ENCODE measurements at regions not wholly inside any gene's neighbourhood (a gene's known extent, or its start where the extent isn't known, plus 50 kb on each side); places are given as distances from the start of the nearest gene placed in this dataset.

DNA sequence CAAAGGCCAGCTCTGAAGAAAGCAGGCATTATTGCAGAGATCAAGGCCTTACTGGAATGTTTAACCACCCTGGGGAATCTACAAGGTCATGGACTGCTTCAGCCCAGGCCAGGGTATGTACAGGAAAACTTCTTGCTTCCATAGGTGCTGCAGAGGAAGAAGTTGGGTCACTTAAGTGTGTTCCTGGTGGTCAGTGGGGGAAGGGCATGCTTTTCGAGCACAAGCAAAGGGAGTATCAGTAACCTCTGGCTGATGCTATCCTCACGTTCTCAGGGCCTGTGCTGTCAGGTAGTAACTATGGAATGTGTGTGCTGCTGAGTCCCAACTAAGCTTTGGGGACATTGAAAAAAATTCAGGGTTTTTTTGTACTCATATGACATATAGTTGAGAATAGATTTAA lies 234.0 kb upstream of the SP4 start:
- Histone ChIP-seq H3K36me3 (ENCODE audit: control insufficient read depth in 1 of 2, insufficient read depth in 2 of 2, low read length in 2 of 2) (no peaks in the 10 kb centered on the region), H3K4me1 (ENCODE audit: control insufficient read depth in 1 of 2, insufficient read depth in 2 of 2, low read length in 2 of 2) (no peaks in the 10 kb centered on the region), H3K27me3 (ENCODE audit: low read depth, low read length) (no peaks in the 10 kb centered on the region), H3K4me3 (ENCODE audit: low read depth in 1 of 2, low read length in 2 of 2) (no peak overlapping the region), H3K9me3 (ENCODE audit: control insufficient read depth in 1 of 2, low read length in 2 of 2) (no peaks in the 10 kb centered on the region), H3K27ac (ENCODE audit: low read length) (no peak overlapping the region)

DNA sequence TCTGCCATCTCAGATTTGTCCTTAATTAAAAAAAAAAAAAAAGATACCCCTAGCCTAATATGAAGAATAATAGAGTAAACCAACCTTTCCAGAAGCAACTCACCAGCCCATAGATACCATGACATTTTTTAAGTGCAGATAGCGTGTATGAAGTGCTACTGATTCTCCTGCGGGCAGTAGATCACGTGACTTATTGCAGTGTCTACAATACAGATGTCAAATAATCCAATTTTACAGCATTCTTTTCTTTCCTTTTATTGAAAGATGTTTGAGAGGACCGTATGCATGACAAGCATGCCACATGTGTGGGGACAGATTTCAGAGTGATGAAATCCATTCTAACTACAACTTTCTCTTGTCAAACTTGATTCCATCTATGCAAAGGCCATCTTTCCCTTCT lies 232.9 kb upstream of the SP4 start:
- no peaks in the 10 kb centered on the region for H3K4me1 ChIP-seq (ENCODE audit: control insufficient read depth in 1 of 2, insufficient read depth in 2 of 2, low read length in 2 of 2)

DNA sequence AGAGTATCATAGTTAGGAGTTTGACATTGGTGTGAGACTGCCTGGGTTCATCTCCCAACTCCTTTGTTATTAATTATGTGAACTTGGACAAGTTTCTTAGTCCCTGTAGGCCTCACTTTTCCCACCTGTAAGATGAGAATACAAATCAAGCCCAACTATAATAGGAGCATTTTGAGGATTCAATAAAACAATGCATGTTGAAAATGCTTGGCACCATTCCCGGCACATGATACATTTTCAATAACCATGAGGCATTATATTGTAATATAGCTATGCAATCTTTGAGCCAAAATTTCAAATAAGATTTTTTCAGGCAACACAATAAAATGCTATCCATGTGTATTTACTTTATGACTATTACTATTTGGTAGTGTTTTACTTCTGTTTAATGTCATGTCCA lies 229.0 kb upstream of the SP4 start:
- Histone ChIP-seq H3K4me3 (ENCODE audit: low read depth in 1 of 2, low read length in 2 of 2) (no peak overlapping the region), H3K36me3 (ENCODE audit: control insufficient read depth in 1 of 2, insufficient read depth in 2 of 2, low read length in 2 of 2) (no peaks in the 10 kb centered on the region), H3K27me3 (ENCODE audit: low read depth, low read length) (no peaks in the 10 kb centered on the region), H3K9me3 (ENCODE audit: control insufficient read depth in 1 of 2, low read length in 2 of 2) (no peaks in the 10 kb centered on the region), H3K4me1 (ENCODE audit: control insufficient read depth in 1 of 2, insufficient read depth in 2 of 2, low read length in 2 of 2) (no peaks in the 10 kb centered on the region), H3K27ac (ENCODE audit: low read length) (no peak overlapping the region)

More for the DNA sequence above, 232.9 kb upstream of the SP4 start:
- Histone ChIP-seq H3K27me3 (ENCODE audit: low read depth, low read length) (no peaks in the 10 kb centered on the region), H3K4me3 (ENCODE audit: low read depth in 1 of 2, low read length in 2 of 2) (no peak overlapping the region), H3K27ac (ENCODE audit: low read length) (no peak overlapping the region), H3K9me3 (ENCODE audit: control insufficient read depth in 1 of 2, low read length in 2 of 2) (no peaks in the 10 kb centered on the region), H3K36me3 (ENCODE audit: control insufficient read depth in 1 of 2, insufficient read depth in 2 of 2, low read length in 2 of 2) (no peaks in the 10 kb centered on the region)

DNA sequence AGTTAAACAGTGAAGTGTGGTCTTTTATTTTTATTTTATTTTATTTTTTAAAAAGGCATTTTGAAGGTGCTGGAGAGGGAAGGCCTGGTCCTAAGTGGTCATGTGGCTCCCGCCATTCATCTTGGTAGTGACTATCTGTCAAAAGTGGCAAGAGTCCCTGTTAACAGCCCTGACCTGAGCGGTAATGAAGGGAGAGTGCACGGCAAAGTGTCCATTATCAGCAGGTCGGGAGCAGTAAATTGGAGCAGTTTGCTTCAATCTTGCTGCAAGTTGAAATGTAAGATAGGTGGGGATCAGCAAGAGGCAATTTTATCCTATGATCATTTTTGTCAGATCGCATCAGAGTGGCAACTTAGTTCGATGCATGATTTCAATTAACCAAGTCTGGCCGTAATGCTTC lies 227.4 kb upstream of the SP4 start:
- no peak overlapping the region for H3K4me3 ChIP-seq (ENCODE audit: low read depth in 1 of 2, low read length in 2 of 2)
- no peaks in the 10 kb centered on the region for H3K27me3 ChIP-seq (ENCODE audit: low read depth, low read length)
- no peaks in the 10 kb centered on the region for H3K36me3 ChIP-seq (ENCODE audit: control insufficient read depth in 1 of 2, insufficient read depth in 2 of 2, low read length in 2 of 2)
- H3K27ac ChIP-seq (ENCODE audit: low read length) = no peak overlapping the region
- no peaks in the 10 kb centered on the region for H3K9me3 ChIP-seq (ENCODE audit: control insufficient read depth in 1 of 2, low read length in 2 of 2)
- no peaks in the 10 kb centered on the region for H3K4me1 ChIP-seq (ENCODE audit: control insufficient read depth in 1 of 2, insufficient read depth in 2 of 2, low read length in 2 of 2)

DNA sequence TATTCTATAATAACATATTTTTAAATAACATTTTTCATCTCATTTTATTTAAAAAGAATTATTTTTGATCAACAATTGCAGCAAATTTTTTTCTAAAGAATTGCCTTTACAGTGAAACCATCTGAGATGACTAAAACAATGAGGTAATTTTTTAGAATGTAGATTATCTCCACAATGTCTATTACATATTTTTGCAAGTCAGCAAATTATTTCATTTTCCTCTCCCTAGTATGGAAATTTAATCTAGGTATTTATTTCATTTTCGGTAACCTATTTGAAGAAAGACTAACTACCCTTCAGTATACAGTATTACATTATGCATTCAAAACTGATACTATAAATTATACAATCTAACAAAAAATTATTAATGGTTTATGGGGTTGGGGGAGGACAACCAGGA lies 213.2 kb upstream of the SP4 start:
- H3K4me3 ChIP-seq (ENCODE audit: low read depth in 1 of 2, low read length in 2 of 2) = no peak overlapping the region
- H3K27me3 ChIP-seq (ENCODE audit: low read depth, low read length) = no peaks in the 10 kb centered on the region
- no peak overlapping the region for H3K27ac ChIP-seq (ENCODE audit: low read length)
- no peaks in the 10 kb centered on the region for H3K36me3 ChIP-seq (ENCODE audit: control insufficient read depth in 1 of 2, insufficient read depth in 2 of 2, low read length in 2 of 2)
- no peaks in the 10 kb centered on the region for H3K4me1 ChIP-seq (ENCODE audit: control insufficient read depth in 1 of 2, insufficient read depth in 2 of 2, low read length in 2 of 2)
- no peaks in the 10 kb centered on the region for H3K9me3 ChIP-seq (ENCODE audit: control insufficient read depth in 1 of 2, low read length in 2 of 2)

DNA sequence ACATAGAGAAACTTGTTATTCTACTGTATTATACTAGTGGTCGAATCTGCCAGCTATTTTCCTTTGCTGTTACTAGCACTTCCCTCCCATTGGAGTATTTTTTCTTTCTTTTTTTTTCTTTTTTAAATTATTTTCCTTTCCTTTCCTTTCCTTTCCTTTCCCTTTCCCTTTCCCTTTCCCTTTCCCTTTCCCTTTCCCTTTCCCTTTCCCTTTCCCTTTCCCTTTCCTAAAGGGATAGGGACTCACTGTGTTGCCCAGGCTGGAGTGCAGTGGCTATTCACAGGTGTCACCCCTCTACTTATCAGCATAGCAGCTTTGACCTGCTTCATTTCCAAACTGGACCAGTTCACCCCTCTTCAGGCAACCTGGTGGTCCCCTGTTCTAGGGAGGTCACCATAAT lies 212.6 kb upstream of the SP4 start:
- Histone ChIP-seq H3K27me3 (ENCODE audit: low read depth, low read length) (no peaks in the 10 kb centered on the region), H3K27ac (ENCODE audit: low read length) (no peak overlapping the region), H3K4me3 (ENCODE audit: low read depth in 1 of 2, low read length in 2 of 2) (no peak overlapping the region), H3K9me3 (ENCODE audit: control insufficient read depth in 1 of 2, low read length in 2 of 2) (no peaks in the 10 kb centered on the region), H3K36me3 (ENCODE audit: control insufficient read depth in 1 of 2, insufficient read depth in 2 of 2, low read length in 2 of 2) (no peaks in the 10 kb centered on the region), H3K4me1 (ENCODE audit: control insufficient read depth in 1 of 2, insufficient read depth in 2 of 2, low read length in 2 of 2) (no peaks in the 10 kb centered on the region)

DNA sequence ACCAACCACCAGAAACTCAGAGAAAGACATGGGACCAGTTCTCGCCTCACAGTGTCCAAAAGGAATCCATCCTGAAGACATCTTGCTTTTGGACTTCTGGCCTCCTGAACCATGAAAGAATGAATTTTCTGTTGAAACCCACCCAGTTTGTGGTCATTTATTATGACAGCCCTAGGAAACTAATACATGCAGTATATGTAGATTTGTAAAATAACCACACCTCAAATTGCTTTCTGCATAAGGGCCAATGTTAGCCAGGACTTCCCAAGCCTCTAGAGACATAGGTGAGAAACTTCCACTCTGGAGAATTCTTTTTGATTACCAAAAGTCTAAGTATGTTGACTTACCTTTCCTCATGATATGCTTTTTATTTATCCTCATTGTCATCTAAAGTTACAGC lies 210.5 kb upstream of the SP4 start:
- Histone ChIP-seq H3K36me3 (ENCODE audit: control insufficient read depth in 1 of 2, insufficient read depth in 2 of 2, low read length in 2 of 2) (no peaks in the 10 kb centered on the region), H3K4me3 (ENCODE audit: low read depth in 1 of 2, low read length in 2 of 2) (no peak overlapping the region), H3K27me3 (ENCODE audit: low read depth, low read length) (no peaks in the 10 kb centered on the region), H3K9me3 (ENCODE audit: control insufficient read depth in 1 of 2, low read length in 2 of 2) (no peaks in the 10 kb centered on the region), H3K27ac (ENCODE audit: low read length) (no peak overlapping the region), H3K4me1 (ENCODE audit: control insufficient read depth in 1 of 2, insufficient read depth in 2 of 2, low read length in 2 of 2) (no peaks in the 10 kb centered on the region)

DNA sequence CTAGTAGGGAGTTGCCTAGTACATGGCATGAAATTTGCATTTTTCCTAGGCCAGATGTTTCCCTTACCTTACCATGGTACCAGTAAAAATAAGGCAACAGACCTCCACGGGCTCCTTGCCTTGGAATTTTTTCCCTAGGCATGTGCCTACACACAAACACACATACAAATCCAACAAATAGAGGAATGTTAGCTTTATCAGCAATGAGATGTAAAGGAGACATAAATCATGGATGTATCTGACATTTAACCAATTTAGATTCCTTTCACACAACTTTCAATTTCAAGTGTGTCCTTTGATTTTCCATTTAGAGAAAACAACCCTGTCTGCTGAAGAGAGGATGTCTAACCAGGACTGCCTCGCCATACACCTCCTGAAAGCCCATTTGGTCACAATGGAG lies 209.7 kb upstream of the SP4 start:
- Histone ChIP-seq H3K27ac (ENCODE audit: low read length) (no peak overlapping the region), H3K9me3 (ENCODE audit: control insufficient read depth in 1 of 2, low read length in 2 of 2) (no peaks in the 10 kb centered on the region), H3K36me3 (ENCODE audit: control insufficient read depth in 1 of 2, insufficient read depth in 2 of 2, low read length in 2 of 2) (no peaks in the 10 kb centered on the region), H3K4me3 (ENCODE audit: low read depth in 1 of 2, low read length in 2 of 2) (no peak overlapping the region), H3K4me1 (ENCODE audit: control insufficient read depth in 1 of 2, insufficient read depth in 2 of 2, low read length in 2 of 2) (no peaks in the 10 kb centered on the region), H3K27me3 (ENCODE audit: low read depth, low read length) (no peaks in the 10 kb centered on the region)

DNA sequence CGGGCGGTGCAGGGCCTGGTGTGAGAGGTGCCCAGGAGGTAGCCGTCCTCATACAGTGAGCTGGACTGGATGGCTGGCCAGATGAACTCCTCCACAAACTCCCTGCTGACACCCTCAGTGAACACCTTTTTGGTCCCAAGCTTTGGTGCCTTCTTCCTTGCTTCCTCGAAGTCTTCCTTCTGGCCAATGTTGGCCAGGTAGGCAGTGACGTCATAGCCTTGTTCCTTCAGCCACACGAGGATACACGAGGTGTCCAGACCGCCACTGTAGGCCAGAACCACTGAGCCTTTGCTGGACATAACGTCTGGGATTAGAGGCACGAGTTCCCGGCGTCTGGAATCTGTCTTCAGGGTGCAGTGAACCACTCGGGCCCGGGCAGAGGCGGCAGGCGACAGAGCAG lies 206.8 kb upstream of the SP4 start:
- H3K4me3 ChIP-seq (ENCODE audit: low read depth in 1 of 2, low read length in 2 of 2) = no peak overlapping the region
- no peaks in the 10 kb centered on the region for H3K27me3 ChIP-seq (ENCODE audit: low read depth, low read length)
- H3K4me1 ChIP-seq (ENCODE audit: control insufficient read depth in 1 of 2, insufficient read depth in 2 of 2, low read length in 2 of 2) = no peaks in the 10 kb centered on the region
- no peak overlapping the region for H3K27ac ChIP-seq (ENCODE audit: low read length)
- no peaks in the 10 kb centered on the region for H3K36me3 ChIP-seq (ENCODE audit: control insufficient read depth in 1 of 2, insufficient read depth in 2 of 2, low read length in 2 of 2)
- H3K9me3 ChIP-seq (ENCODE audit: control insufficient read depth in 1 of 2, low read length in 2 of 2) = no peaks in the 10 kb centered on the region

DNA sequence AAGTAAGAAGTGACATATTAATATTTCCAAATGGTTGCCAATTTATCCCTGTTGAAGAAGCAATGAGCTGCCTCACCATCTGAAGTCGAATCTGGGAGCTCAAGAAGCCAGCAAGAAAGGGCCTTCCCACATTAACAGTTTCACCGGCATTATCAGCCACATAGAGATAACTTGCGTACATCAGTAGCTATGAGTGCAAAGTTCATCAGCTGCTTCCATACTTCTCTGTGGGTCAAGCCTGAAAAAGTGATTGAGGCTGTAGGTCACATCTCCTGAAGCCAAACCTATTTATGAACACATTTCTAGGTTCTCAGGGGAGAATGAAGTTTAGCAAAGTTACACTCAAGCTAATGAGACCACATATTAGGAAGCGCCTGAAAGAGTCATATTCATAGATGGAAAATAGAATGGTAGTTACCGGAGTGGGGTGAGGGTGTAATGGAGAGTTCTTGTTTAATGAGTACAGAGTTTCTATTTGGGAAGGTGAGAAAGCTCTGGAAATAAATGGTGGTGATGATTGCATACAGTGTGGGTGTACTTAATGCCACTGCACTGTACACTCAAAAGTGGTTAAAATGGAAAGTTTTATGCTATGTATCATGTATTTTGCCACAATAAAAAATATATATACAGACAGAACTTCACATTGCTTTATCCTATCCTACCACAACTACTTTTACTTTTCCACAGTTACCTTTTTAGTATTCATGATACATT lies 189.3 kb upstream of the SP4 start:
- H3K4me1 ChIP-seq (ENCODE audit: control insufficient read depth in 1 of 2, insufficient read depth in 2 of 2, low read length in 2 of 2) = no peaks in the 10 kb centered on the region
- H3K4me3 ChIP-seq (ENCODE audit: low read depth in 1 of 2, low read length in 2 of 2) = no peak overlapping the region
- H3K36me3 ChIP-seq (ENCODE audit: control insufficient read depth in 1 of 2, insufficient read depth in 2 of 2, low read length in 2 of 2) = no peaks in the 10 kb centered on the region
- no peaks in the 10 kb centered on the region for H3K27me3 ChIP-seq (ENCODE audit: low read depth, low read length)
- H3K27ac ChIP-seq (ENCODE audit: low read length) = no peak overlapping the region
- H3K9me3 ChIP-seq (ENCODE audit: control insufficient read depth in 1 of 2, low read length in 2 of 2) = no peaks in the 10 kb centered on the region

DNA sequence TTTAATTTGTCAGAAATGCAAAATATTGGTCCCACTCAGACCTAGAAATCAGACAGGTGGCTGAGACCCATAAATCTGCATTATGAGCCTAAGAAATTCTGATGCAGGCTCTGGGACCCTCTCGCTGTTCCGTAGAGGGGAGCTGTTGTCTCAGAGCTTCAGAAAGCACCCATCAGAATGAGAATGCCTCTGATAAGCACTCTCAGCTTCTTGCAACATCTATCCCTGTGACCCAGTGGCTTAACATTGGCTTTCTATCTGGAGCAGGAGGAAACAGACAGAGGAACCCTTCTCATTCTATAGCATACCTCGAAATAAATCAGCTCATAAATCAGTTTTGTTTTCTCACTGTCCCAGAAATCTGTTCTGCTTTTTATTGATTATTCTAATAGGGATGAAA lies 184.6 kb upstream of the SP4 start:
- H3K4me1 ChIP-seq (ENCODE audit: control insufficient read depth in 1 of 2, insufficient read depth in 2 of 2, low read length in 2 of 2) = no peaks in the 10 kb centered on the region
- no peaks in the 10 kb centered on the region for H3K9me3 ChIP-seq (ENCODE audit: control insufficient read depth in 1 of 2, low read length in 2 of 2)
- H3K27me3 ChIP-seq (ENCODE audit: low read depth, low read length) = no peaks in the 10 kb centered on the region
- H3K36me3 ChIP-seq (ENCODE audit: control insufficient read depth in 1 of 2, insufficient read depth in 2 of 2, low read length in 2 of 2) = no peaks in the 10 kb centered on the region
- no peak overlapping the region for H3K4me3 ChIP-seq (ENCODE audit: low read depth in 1 of 2, low read length in 2 of 2)
- H3K27ac ChIP-seq (ENCODE audit: low read length) = no peak overlapping the region

DNA sequence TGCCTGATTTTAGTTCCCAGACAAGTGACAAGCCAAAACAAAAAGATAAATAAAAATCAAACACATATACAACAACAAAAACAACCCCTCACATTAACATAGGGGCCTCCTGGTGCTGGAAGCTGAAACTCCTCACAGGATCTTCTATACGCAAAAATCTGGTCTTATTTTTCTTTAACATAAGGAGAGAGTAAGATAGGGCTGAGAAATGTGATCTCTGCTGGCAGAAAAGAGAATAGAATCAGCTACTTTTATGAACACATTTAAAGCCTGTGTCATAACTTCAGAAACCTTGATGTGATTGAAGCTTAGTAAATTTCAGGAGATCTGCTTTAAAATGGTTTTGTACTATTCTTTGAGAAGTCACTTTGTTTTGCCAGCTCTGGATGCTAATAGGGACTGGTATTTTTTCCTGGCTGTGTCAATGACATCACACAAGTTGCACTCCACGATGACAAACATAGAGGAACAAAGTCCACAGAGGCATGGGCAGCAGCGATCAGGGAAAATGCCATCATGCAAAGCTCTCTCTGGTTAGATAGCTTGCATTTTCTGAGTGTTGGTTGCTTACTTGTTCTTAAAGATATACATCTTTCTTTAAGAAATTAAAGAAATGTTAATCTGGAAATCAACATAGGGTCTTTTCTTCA lies 176.6 kb upstream of the SP4 start:
- H3K4me3 ChIP-seq (ENCODE audit: low read depth in 1 of 2, low read length in 2 of 2) = no peak overlapping the region
- no peak overlapping the region for H3K27ac ChIP-seq (ENCODE audit: low read length)
- no peaks in the 10 kb centered on the region for H3K36me3 ChIP-seq (ENCODE audit: control insufficient read depth in 1 of 2, insufficient read depth in 2 of 2, low read length in 2 of 2)
- no peaks in the 10 kb centered on the region for H3K9me3 ChIP-seq (ENCODE audit: control insufficient read depth in 1 of 2, low read length in 2 of 2)
- H3K4me1 ChIP-seq (ENCODE audit: control insufficient read depth in 1 of 2, insufficient read depth in 2 of 2, low read length in 2 of 2) = no peaks in the 10 kb centered on the region
- H3K27me3 ChIP-seq (ENCODE audit: low read depth, low read length) = peaks cover 30% of the 10 kb centered on the region
